BE2C (cell line): ENCODE measurements at regions not wholly inside any gene's neighbourhood (a gene's known extent, or its start where the extent isn't known, plus 50 kb on each side); places are given as distances from the start of the nearest gene placed in this dataset.

ENCODE experiments used
- DNase-seq: peaks from one replicate; pipeline ENCODE4 v3.0.0-alpha.2; 2020
- H3K27me3 ChIP-seq: fragments of 250-450 bp; sonication (Bioruptor Pico); 2 replicates; pipeline ENCODE4 v1.5.1; 2020; ENCODE audit warnings: mild to moderate bottlenecking
- H3K36me3 ChIP-seq: fragments of 250-450 bp; sonication (Bioruptor Pico); 2 replicates; pipeline ENCODE4 v1.5.1; 2020; ENCODE audit warnings: mild to moderate bottlenecking
- H3K4me1 ChIP-seq: fragments of 250-450 bp; sonication (Bioruptor Pico); 2 replicates; pipeline ENCODE4 v1.5.1; 2020
- H3K4me3 ChIP-seq: 2 replicates; pipeline ENCODE4 v1.5.1; 2011; ENCODE audit warnings: low read depth, low read length
- H3K9me3 ChIP-seq: fragments of 250-450 bp; sonication (Bioruptor Pico); 2 replicates; pipeline ENCODE4 v1.5.1; 2020
- CTCF ChIP-seq: IDR thresholded peaks from 2 replicates; pipeline ENCODE4 v1.5.1; 2012; ENCODE audit warnings: mild to moderate bottlenecking, low read depth, low read length

DNA sequence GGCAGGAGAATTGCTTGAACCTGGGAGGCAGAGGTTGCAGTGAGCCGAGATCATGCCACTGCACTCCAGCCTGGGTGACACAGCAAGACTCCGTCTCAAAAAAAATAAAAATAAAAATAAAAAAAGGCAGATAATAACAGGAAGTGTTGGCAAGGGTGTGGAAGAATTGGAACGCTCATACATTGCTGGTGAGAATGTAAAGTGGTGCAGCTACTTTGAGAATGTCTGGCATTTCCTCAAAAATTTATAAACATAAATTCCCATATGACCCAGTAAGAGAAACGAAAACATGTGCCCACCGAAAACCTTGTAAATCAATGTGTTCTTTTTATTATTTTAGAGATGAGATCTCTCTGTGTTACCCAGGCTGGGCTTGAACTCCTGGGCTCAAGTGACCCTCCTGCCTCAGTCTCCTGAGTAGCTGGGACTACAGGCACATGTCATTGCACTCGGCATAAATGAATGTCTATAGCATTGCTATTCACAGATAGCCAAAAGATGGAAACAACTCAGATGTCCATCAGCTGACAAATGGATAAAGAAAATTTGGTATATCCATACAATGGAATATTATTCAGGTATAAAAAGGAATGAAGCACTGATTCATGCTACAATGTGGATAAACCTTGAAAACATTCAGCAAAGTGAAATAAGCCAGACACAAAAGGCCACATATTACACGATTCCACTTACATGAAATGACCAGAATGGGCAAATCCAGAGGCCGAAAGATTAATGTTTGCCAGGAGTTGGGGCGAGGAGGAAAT lies 63.7 kb upstream of the PLAC1 start:
- Histone ChIP-seq H3K27me3 (no peaks in the 10 kb centered on the region), H3K4me1 (peaks cover 8% of the 10 kb centered on the region), H3K4me3 (no peak overlapping the region), H3K36me3 (no peaks in the 10 kb centered on the region), H3K9me3 (no peaks in the 10 kb centered on the region)
- no peak for DNase-seq
- TF ChIP-seq CTCF = no peak

GRCh38 chrX:134718966-134719317 lies 60.7 kb upstream of the PLAC1 start:
- DNase-seq = no peak
- Histone ChIP-seq H3K4me3 (no peak overlapping the region), H3K4me1 (peaks cover 14% of the 10 kb centered on the region)

GRCh38 chrX:134718105-134718965 lies 60.1 kb upstream of the PLAC1 start:
- Histone ChIP-seq H3K4me1 (peaks cover 14% of the 10 kb centered on the region), H3K4me3 (no peak overlapping the region), H3K9me3 (no peaks in the 10 kb centered on the region), H3K36me3 (no peaks in the 10 kb centered on the region), H3K27me3 (no peaks in the 10 kb centered on the region)
- peak; percentile 60 for DNase-seq
- no peak for TF ChIP-seq CTCF

More at GRCh38 chrX:134718966-134719317, 60.7 kb upstream of the PLAC1 start:
- Histone ChIP-seq H3K36me3 (no peaks in the 10 kb centered on the region), H3K27me3 (no peaks in the 10 kb centered on the region), H3K9me3 (no peaks in the 10 kb centered on the region)
- TF ChIP-seq CTCF = no peak

DNA sequence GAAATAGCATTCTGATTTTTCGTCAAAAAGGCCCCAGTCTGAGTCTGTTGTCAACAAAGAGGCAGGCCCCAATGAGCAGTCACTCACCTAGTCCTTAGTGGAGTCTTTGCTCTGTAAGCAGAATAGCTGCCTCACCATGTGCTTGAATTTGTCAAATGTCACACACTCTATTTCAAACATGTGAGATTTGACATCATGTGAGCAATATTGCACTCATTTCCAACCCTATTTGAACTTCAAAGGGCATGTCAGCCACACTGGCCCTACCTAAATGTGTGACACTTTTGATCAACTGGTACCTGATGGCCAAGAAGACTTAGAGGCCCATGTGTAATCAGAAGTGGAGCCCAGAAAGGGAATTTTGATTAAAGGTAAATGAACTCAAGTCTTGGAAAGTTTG lies 59.4 kb upstream of the PLAC1 start:
- Histone ChIP-seq H3K36me3 (no peaks in the 10 kb centered on the region), H3K27me3 (no peaks in the 10 kb centered on the region)
- TF ChIP-seq CTCF = no peak

GRCh38 chrX:134716620-134717012 lies 58.3 kb upstream of the PLAC1 start:
- no peaks in the 10 kb centered on the region for H3K9me3 ChIP-seq
- no peak for TF ChIP-seq CTCF
- DNase-seq = no peak
- H3K36me3 ChIP-seq = no peaks in the 10 kb centered on the region
- H3K4me3 ChIP-seq = no peak overlapping the region
- no peaks in the 10 kb centered on the region for H3K27me3 ChIP-seq
- peaks cover 14% of the 10 kb centered on the region for H3K4me1 ChIP-seq

More for the DNA sequence above, 59.4 kb upstream of the PLAC1 start:
- Histone ChIP-seq H3K4me3 (no peak overlapping the region), H3K9me3 (no peaks in the 10 kb centered on the region), H3K4me1 (peaks cover 14% of the 10 kb centered on the region)
- DNase-seq = no peak
